Subcutaneous abdominal adipose tissue (tissue), 5 donors: ENCODE measurements at regions not wholly inside any gene's neighbourhood (a gene's known extent, or its start where the extent isn't known, plus 50 kb on each side); places are given as distances from the start of the nearest gene placed in this dataset.

ENCODE experiments used
- H3K27ac ChIP-seq: one replicate; pipeline ENCODE4 v1.7.0; 2013; ENCODE audit warnings: low read depth, mild to moderate bottlenecking, inconsistent platforms, low read length, moderate library complexity
- H3K27me3 ChIP-seq, 5 donors: one replicate each; pipeline ENCODE4 v1.7.0; 2013; ENCODE audit warnings: low read length in 5 of 5, inconsistent platforms in 1 of 5; ENCODE audit not compliant: control insufficient read depth in 5 of 5, insufficient read depth in 4 of 5
- H3K36me3 ChIP-seq, 5 donors: one replicate each; pipeline ENCODE4 v1.7.0; 2013; ENCODE audit warnings: low read length in 5 of 5; ENCODE audit not compliant: control insufficient read depth in 5 of 5, insufficient read depth in 5 of 5
- H3K4me1 ChIP-seq, 5 donors: one replicate each; pipeline ENCODE4 v1.7.0; 2013; ENCODE audit warnings: low read length in 5 of 5, mild to moderate bottlenecking in 3 of 5, moderate library complexity in 1 of 5; ENCODE audit not compliant: control insufficient read depth in 5 of 5, insufficient read depth in 5 of 5
- H3K4me3 ChIP-seq, 5 donors: one replicate each; pipeline ENCODE4 v1.7.0; 2013; ENCODE audit warnings: low read length in 5 of 5, low read depth in 1 of 5
- H3K9ac ChIP-seq, 5 donors: one replicate each; pipeline ENCODE4 v1.7.0; 2013; ENCODE audit warnings: low read length in 5 of 5, mild to moderate bottlenecking in 4 of 5, moderate library complexity in 3 of 5
- H3K9me3 ChIP-seq, 5 donors: one replicate each; pipeline ENCODE4 v1.7.0; 2013; ENCODE audit warnings: low read length in 5 of 5; ENCODE audit not compliant: control insufficient read depth in 5 of 5
- donor health status: healthy.
- donor health status: healthy.
- donor health status: healthy.
- donor health status: healthy.
- donor health status: healthy.

DNA sequence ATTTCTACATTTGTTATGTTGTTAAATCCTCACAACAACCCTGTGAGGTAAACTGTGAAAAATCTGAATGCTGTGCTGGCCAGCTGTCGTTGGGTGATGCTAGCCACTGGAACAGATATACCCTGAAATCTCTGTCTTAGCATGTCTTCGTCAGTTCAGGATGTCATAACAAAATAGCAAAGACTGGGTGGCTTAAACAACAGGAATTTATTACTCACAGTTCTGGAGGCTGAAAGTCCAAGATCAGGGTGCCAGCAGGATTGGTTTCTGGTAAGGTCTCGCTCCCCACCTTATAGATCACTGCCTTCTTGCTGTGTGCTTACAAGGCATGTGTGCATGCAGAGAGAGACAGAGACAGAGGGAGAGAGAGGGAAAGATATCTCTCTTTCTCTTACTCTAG is 211.7 kb downstream of the C11orf91 start:
- Histone ChIP-seq H3K27me3 (peaks cover 0 to 6% (median 0%) of the 10 kb centered on the region in 5 donors), H3K4me1 (no peaks in the 10 kb centered on the region), H3K36me3 (no peaks in the 10 kb centered on the region), H3K4me3 (no peak overlapping the region), H3K9ac (no peak overlapping the region), H3K27ac (no peak overlapping the region), H3K9me3 (peaks cover 0 to 3% (median 0%) of the 10 kb centered on the region in 5 donors)

DNA sequence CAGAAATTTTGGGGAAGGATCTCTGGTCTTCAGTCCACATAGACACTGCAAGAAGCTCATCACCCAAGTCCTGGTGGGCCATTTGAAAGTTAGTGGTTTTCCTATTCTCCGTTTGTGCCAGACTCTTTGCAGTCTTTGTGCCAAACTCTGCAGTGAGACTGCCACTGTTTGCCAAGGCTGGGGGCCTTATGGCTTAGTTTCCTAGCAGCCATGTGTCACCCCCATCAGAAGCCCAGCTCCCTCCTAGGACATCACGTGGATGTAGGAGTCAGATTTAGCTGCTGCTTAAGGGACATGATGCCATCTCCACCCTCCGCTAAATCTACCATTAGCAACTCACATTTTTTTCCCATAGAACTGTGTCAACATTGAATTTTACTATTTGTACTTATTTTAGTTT is 220.0 kb downstream of the C11orf91 start:
- H3K4me1 ChIP-seq, result peaks cover 0 to 3% (median 0%) of the 10 kb centered on the region in 5 donors
- no peaks in the 10 kb centered on the region for H3K9me3 ChIP-seq
- H3K36me3 ChIP-seq, result no peaks in the 10 kb centered on the region
- no peak overlapping the region for H3K4me3 ChIP-seq
- peaks cover 3 to 7% (median 5%) of the 10 kb centered on the region in 5 donors for H3K27me3 ChIP-seq
- no peak overlapping the region for H3K9ac ChIP-seq
- no peak overlapping the region for H3K27ac ChIP-seq

DNA sequence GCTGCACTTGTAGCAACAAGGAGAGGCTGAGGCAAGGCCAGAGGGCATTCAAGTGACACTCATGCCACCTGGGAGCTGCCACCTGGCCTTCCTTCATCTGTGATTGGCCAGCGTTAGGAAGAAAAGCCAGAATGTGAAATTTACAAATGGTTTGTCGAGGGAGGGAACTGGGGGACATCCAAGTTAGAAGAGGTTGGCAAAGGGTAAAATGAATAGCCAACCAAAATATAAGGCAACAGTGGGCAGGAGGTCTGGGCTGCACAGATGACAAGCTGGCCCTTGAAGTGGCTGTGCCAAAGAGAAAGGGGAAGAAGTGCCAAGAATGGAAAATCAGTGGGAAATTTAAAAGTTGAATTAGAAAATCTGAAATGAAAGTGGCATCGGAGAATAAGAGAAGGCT is 221.4 kb downstream of the C11orf91 start:
- H3K27ac ChIP-seq, result no peak overlapping the region
- H3K4me1 ChIP-seq, result peaks cover 0 to 3% (median 0%) of the 10 kb centered on the region in 5 donors
- no peak overlapping the region for H3K9ac ChIP-seq
- peaks cover 3 to 7% (median 5%) of the 10 kb centered on the region in 5 donors for H3K27me3 ChIP-seq
- H3K9me3 ChIP-seq, result no peaks in the 10 kb centered on the region
- H3K36me3 ChIP-seq, result no peaks in the 10 kb centered on the region
- H3K4me3 ChIP-seq, result no peak overlapping the region

DNA sequence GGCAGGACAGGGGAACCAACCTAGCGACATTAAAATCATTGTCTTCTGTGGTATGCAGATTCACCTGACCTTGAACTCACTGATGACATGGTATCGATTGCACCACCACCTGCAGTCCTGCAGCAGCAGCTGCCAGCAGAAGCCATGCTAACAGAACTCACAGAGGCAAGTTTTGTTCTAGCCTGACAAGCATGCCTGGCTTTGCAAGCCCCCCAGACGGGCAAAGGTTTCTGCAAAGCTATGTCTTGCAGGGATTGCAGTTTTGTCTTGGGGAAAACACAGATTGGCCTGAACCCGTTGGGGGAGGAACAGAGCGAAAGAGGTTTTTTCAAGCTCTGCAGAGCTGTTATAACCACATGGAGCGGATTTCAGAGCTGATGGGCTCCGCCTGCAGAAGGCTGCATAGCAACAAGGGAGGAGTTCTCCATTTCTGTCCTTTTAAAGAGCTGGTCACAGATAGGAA is 221.0 kb downstream of the HIPK3 start:
- H3K27me3 ChIP-seq, result peaks cover 3 to 10% (median 5%) of the 10 kb centered on the region in 5 donors
- H3K36me3 ChIP-seq, result no peaks in the 10 kb centered on the region
- H3K4me3 ChIP-seq, result no peak overlapping the region
- no peak overlapping the region for H3K9ac ChIP-seq
- H3K9me3 ChIP-seq, result no peaks in the 10 kb centered on the region
- no peak overlapping the region for H3K27ac ChIP-seq
- peaks cover 0 to 3% (median 0%) of the 10 kb centered on the region in 5 donors for H3K4me1 ChIP-seq

DNA sequence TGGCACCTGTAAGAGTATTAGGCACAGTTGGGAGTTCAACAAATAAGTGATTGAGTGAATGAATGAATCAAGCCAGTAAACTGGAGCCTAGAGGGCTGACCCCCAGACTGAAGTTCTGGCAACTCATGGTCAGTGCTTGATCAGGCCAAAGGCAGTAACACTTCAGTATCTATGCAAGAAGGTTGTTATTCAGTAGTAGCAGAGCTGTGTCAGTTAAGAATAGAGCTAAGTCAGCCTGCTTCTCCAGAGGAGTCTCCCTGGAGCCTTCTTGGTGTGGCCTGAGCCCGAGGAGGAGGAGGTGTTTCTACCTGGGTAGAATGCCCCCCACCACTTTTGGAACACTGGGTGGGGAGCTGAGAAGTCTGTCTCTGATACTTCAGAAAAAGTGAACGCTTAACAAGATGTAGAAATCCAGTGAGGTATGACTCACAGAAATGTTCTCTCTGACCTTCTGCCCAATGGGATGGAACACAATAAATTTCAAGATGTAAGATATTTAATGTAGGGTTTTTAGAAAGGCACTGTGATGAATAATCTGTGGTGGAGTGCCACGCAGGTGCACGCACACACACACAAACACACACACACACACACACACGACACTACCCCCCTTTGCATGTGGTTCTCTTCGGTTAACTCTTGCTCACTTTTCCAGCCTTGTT is 219.9 kb downstream of the HIPK3 start:
- Histone ChIP-seq H3K27ac (no peak overlapping the region), H3K27me3 (peaks cover 3 to 10% (median 5%) of the 10 kb centered on the region in 5 donors), H3K4me1 (peaks cover 0 to 3% (median 0%) of the 10 kb centered on the region in 5 donors), H3K36me3 (no peaks in the 10 kb centered on the region), H3K9ac (no peak overlapping the region), H3K4me3 (no peak overlapping the region), H3K9me3 (no peaks in the 10 kb centered on the region)

DNA sequence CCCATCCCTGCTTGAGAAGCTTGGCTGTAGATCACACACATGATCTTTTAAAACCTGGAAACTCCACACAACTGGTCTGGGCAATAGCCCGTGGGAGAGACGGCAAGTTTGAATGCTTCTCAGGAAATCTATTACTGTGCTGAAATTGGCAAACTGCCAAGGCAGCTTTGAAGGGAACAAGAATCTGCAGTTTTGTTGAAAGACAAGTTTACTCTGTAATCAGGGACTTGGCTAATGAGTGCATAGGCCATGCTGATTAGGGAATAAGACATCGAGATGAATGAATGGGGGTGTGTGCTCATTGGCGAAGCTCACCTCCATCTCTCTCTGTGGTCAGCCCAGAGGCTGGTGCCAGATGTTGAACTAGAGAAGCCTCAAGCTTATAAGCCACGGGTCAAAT is 218.8 kb downstream of the HIPK3 start:
- no peak overlapping the region for H3K27ac ChIP-seq
- no peak overlapping the region for H3K9ac ChIP-seq
- peaks cover 3 to 10% (median 5%) of the 10 kb centered on the region in 5 donors for H3K27me3 ChIP-seq
- H3K4me1 ChIP-seq, result peaks cover 0 to 3% (median 0%) of the 10 kb centered on the region in 5 donors
- H3K9me3 ChIP-seq, result no peaks in the 10 kb centered on the region
- H3K4me3 ChIP-seq, result no peak overlapping the region
- no peaks in the 10 kb centered on the region for H3K36me3 ChIP-seq

DNA sequence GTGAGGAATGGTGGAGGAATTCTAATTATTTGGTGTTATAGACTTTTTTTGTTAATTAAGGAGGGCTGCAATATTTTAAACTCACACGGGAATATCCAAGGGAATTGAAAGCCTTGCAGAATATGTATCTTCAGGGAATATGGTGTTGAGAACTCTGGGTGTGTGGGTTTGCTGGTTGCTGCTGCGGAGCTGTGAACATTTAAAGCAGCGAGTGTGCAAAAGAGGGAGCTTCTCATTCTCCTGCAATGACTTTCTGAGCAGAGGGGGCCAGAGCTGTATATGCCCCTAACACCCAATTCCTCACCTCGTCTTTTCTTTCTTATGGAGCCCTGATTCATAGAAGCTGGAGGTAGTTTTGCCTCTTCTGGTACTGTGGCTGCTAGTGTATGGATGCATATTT is 217.7 kb downstream of the HIPK3 start:
- H3K27me3 ChIP-seq, result peaks cover 3 to 10% (median 5%) of the 10 kb centered on the region in 5 donors
- H3K36me3 ChIP-seq, result no peaks in the 10 kb centered on the region
- no peaks in the 10 kb centered on the region for H3K9me3 ChIP-seq
- H3K27ac ChIP-seq, result no peak overlapping the region
- H3K9ac ChIP-seq, result no peak overlapping the region
- no peak overlapping the region for H3K4me3 ChIP-seq
- peaks cover 0 to 3% (median 0%) of the 10 kb centered on the region in 5 donors for H3K4me1 ChIP-seq

DNA sequence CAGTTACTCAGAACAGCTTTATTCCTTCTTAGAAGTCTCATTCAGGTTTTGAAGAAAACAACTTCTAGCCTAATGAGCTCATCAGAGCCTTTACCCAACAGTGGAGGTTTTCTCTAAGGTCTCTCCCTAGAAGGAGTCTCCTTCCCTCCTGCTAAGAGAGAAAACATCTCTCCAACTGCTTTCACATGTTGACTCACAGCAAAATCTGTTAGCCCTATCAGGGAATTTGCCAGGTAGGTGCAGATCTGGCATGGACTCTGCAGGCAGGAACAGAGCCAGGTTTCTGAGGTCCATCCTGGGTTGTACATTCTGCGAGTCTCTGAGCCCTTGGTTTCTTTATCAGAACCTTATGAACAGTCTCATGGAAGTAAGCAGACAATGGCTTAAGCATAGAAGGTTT is 214.4 kb downstream of the HIPK3 start:
- no peak overlapping the region for H3K27ac ChIP-seq
- peaks cover 0 to 3% (median 0%) of the 10 kb centered on the region in 5 donors for H3K4me1 ChIP-seq
- peaks cover 0 to 7% (median 3%) of the 10 kb centered on the region in 5 donors for H3K27me3 ChIP-seq
- H3K4me3 ChIP-seq, result no peak overlapping the region
- H3K36me3 ChIP-seq, result no peaks in the 10 kb centered on the region
- H3K9me3 ChIP-seq, result no peaks in the 10 kb centered on the region
- no peak overlapping the region for H3K9ac ChIP-seq

DNA sequence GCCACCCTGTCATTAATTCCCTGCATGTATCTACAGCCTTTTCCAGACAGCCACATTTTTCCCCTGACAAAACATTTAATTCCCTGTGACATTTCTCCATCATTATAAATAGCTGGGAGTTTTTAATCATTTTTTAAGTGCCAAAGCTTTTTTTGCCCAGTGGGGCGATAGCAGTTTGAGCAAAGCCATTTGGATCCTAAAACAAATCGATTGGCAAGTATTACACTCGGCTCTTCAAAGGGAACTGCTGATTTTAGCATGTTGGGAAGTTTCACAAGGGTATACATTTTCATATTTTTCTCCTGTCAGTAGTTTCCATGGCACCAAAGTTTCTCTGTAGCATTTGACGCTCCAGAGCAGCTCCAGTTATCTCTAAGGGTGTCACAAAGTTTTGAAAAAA is 210.8 kb downstream of the HIPK3 start:
- no peaks in the 10 kb centered on the region for H3K9me3 ChIP-seq
- no peaks in the 10 kb centered on the region for H3K4me1 ChIP-seq
- H3K36me3 ChIP-seq, result no peaks in the 10 kb centered on the region
- H3K4me3 ChIP-seq, result no peak overlapping the region
- no peaks in the 10 kb centered on the region for H3K27me3 ChIP-seq
- H3K27ac ChIP-seq, result no peak overlapping the region
- no peak overlapping the region for H3K9ac ChIP-seq

DNA sequence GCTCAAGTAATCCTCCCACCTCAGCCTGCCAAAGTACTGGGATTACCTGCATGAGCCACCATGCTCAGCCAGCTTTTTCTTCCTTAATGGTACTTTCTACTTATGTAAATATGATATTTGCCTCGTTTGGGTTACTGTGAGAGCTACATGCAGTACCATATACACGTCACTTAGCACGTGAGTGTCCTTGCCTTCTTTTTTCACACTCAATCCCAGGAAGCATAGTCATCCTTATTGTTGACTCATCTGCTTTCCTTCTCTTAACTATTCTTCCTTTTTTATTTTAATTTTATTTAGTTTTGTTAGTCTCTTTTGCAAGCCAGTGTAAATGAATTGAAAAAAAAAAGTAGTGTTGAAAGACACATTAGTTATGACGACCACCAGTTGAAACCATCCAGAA is 205.9 kb downstream of the HIPK3 start:
- Histone ChIP-seq H3K36me3 (no peaks in the 10 kb centered on the region), H3K9me3 (no peaks in the 10 kb centered on the region)

More for the DNA sequence above, 205.9 kb downstream of the HIPK3 start:
- Histone ChIP-seq H3K4me1 (no peaks in the 10 kb centered on the region), H3K27me3 (no peaks in the 10 kb centered on the region), H3K9ac (no peak overlapping the region), H3K27ac (no peak overlapping the region), H3K4me3 (no peak overlapping the region)
